ENCODE measurements at regions not wholly inside any gene's neighbourhood (a gene's known extent, or its start where the extent isn't known, plus 50 kb on each side); places are given as distances from the start of the nearest gene placed in this dataset.

DNA sequence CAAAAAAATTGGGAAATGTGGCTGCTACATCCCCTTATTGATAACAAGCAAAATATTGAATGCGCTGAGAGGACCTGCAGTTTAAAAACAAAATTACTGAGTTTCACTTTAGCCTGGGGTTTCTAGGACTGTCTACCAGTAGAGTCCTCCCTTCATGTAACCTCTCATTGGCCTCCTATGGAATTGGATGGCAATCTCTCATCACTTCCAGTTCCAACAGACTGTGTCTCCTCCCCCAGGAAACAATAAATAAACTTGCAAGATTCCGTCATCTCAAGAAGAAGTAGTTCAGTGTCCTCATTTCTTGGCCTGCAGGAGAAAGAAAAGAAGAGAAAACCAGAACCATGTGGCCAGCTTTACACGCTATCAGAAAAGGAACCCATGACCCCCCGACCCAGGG lies 123.8 kb downstream of the TLE3 start:
- no peak overlapping the region for H3K4me3 ChIP-seq (ENCODE audit: low read length)
- no peaks in the 10 kb centered on the region for H3K9me3 ChIP-seq (ENCODE audit: low read depth, low read length)
- H3K27me3 ChIP-seq (ENCODE audit: insufficient read depth, low read length): peaks cover 7% of the 10 kb centered on the region
- no peaks in the 10 kb centered on the region for H3K4me1 ChIP-seq (ENCODE audit: insufficient read depth, low read length)

DNA sequence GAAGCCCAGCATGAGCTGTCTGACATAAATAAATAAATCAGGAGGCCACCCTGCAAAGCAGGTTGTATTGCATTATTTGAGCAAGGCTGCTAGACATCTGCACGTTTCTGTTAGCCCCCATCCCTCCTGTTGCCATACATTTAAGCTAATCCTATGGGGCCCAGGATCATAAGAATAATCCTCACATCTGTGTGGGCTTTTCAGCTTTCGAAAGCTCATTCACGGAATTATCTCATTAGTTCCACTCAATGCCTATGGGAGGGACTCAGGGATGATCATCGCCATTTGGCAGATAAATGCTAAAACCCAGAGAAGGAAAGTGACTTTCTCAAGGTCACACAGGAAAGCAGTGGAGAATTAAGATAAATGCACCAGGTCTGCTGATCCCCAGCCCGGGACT lies 123.4 kb downstream of the TLE3 start:
- Histone ChIP-seq H3K9me3 (ENCODE audit: low read depth, low read length) (no peaks in the 10 kb centered on the region), H3K4me1 (ENCODE audit: insufficient read depth, low read length) (no peaks in the 10 kb centered on the region), H3K4me3 (ENCODE audit: low read length) (no peak overlapping the region), H3K27me3 (ENCODE audit: insufficient read depth, low read length) (peaks cover 7% of the 10 kb centered on the region)

DNA sequence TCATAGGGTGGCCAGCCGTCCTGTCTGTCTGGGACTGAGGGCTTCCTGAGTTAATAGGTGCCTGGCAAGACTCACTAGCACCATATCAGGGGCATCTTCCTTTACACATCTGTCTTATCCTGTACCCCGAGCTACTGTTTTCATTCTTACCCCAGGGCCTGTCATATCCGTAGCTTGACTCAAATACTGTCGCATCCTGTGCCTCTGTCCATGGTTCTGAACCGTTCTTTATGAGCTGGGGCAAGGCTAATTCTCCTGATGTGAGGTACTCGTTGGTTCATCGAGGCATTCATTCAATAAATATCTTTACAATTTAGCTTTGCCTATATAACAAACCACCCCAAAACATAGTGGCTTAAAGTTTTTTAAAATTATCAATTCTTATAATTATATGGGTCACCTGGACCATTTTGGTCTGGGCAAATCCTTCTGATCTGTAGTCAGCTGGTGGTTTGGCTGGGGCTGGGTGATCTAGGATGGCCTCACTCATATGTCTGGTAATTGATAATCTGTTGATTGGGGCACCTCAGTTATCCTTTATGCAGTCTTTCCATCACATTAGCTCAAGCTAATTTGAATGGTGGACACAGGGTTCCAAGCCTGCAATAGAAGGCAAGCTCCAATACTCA lies 121.2 kb downstream of the TLE3 start:
- H3K4me3 ChIP-seq (ENCODE audit: low read length): no peak overlapping the region
- no peaks in the 10 kb centered on the region for H3K4me1 ChIP-seq (ENCODE audit: insufficient read depth, low read length)
- H3K27me3 ChIP-seq (ENCODE audit: insufficient read depth, low read length): peaks cover 7% of the 10 kb centered on the region
- no peaks in the 10 kb centered on the region for H3K9me3 ChIP-seq (ENCODE audit: low read depth, low read length)

GRCh38 chr15:69978603-69979002 lies 119.1 kb downstream of the TLE3 start:
- peaks cover 7% of the 10 kb centered on the region for H3K27me3 ChIP-seq (ENCODE audit: insufficient read depth, low read length)
- H3K9me3 ChIP-seq (ENCODE audit: low read depth, low read length): no peaks in the 10 kb centered on the region
- H3K4me1 ChIP-seq (ENCODE audit: insufficient read depth, low read length): no peaks in the 10 kb centered on the region
- no peak overlapping the region for H3K4me3 ChIP-seq (ENCODE audit: low read length)

DNA sequence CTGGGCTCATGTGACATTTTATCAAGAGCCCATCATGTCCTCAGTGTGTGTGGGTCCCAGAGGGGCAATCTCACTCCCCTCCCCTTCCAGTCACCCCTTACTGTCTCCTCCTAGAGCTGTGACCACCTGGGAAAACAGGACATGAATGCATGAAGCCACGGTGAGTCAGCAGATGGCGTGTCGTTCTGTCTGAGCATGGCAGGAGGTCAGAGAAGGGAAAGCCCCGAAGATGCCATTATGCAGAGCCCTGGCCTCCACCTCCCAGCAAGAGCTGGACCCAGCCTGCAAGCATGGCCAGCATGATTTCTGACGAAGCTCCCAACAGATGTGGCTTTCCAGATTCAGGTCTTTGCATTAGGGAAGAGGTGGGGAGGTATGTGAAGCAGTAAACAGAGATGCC lies 118.5 kb downstream of the TLE3 start:
- Histone ChIP-seq H3K27me3 (ENCODE audit: insufficient read depth, low read length) (peaks cover 7% of the 10 kb centered on the region), H3K4me1 (ENCODE audit: insufficient read depth, low read length) (no peaks in the 10 kb centered on the region), H3K4me3 (ENCODE audit: low read length) (no peak overlapping the region), H3K9me3 (ENCODE audit: low read depth, low read length) (no peaks in the 10 kb centered on the region)

DNA sequence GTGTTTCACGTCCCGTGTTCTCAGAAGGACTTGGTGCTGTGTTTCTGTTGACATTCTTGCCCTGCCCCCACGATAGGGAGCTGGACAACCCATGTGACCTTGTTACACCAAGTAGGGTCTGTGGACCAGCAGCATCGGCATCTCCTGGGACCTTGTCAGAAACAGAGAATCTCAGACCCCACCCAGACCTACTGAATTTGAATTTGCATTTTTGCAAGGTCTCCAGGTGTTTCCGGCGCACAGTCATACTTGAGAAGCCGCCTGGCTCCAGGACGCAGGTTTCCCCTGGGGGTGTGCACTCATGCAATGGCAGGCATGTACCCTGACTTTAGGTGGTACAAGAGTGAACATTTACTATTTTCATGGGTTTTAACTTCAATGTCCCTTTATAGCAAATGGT lies 117.9 kb downstream of the TLE3 start:
- H3K4me3 ChIP-seq (ENCODE audit: low read length): no peak overlapping the region
- no peaks in the 10 kb centered on the region for H3K4me1 ChIP-seq (ENCODE audit: insufficient read depth, low read length)
- no peaks in the 10 kb centered on the region for H3K9me3 ChIP-seq (ENCODE audit: low read depth, low read length)
- H3K27me3 ChIP-seq (ENCODE audit: insufficient read depth, low read length): peaks cover 7% of the 10 kb centered on the region

DNA sequence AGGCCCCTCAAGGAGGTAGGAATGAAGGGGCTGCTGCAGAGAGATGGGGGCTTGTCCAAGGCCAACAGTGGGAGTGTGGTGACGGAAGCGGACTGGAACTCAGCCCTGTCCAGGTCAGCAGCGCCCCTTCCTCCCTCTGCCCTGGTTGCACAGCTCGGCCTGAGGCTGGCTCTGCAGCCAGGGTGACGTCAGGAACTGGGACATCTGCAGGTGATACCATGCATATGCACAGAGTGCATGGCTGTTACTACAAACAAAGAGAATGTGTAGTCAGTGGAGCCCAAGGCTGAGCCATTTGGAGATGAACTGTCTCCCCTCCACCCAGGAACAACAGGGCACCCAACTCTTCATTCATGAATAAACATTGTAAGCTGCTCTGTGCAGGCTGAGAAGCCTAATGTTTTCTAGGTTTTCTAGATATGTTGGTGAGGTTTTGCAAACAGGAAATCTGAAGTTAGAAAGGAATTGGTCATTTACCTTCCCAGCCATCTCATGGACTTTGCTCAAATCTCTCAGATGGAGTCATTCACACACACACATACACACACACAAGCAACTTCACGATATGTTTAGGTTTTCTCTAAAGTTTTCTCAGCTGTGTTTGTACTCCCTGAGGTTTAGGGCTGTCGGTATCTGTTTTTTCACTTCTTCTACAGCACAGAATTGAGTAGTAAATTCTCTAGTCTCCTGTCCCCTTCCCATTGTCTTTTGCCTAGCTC lies 117.2 kb downstream of the TLE3 start:
- H3K4me1 ChIP-seq (ENCODE audit: insufficient read depth, low read length): no peaks in the 10 kb centered on the region
- H3K27me3 ChIP-seq (ENCODE audit: insufficient read depth, low read length): peaks cover 6% of the 10 kb centered on the region
- H3K4me3 ChIP-seq (ENCODE audit: low read length): no peak overlapping the region
- no peaks in the 10 kb centered on the region for H3K9me3 ChIP-seq (ENCODE audit: low read depth, low read length)

- H3K9me3 ChIP-seq (ENCODE audit: low read depth, low read length): no peaks in the 10 kb centered on the region
- no peak overlapping the region for H3K4me3 ChIP-seq (ENCODE audit: low read length)
- H3K27me3 ChIP-seq (ENCODE audit: insufficient read depth, low read length): no peaks in the 10 kb centered on the region
- no peaks in the 10 kb centered on the region for H3K4me1 ChIP-seq (ENCODE audit: insufficient read depth, low read length)
These were observed 115.7 kb downstream of the TLE3 start for GRCh38 chr15:69982037-69982436.

DNA sequence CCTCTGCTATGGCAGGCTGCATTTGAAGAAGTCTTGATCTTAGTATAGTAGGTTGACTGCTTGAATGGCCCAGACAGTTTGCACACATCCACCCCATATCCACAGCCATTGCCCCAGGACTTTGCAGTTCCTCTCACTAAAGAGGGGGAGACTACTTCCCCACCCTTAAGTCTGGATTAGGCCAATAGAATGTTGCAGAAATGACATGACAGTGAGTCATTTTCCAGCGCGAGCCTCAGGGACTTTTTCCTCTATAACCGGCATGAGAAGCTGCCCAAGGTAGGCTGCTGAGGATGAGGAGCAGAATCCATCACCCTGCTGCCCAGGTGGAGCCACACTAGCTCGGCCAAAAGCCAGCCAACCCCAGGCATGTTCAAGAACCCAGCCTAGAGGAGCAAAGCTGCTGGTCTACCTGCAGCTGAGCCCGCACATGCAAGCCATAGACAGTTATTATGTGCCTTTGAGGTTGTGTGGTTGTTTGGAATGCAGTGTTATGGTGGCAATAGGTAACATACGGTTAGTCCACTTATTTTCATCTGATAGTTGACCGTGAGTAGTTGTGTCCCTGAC lies 113.9 kb downstream of the TLE3 start:
- Histone ChIP-seq H3K27me3 (ENCODE audit: insufficient read depth, low read length) (no peaks in the 10 kb centered on the region), H3K4me1 (ENCODE audit: insufficient read depth, low read length) (no peaks in the 10 kb centered on the region), H3K4me3 (ENCODE audit: low read length) (no peak overlapping the region), H3K9me3 (ENCODE audit: low read depth, low read length) (no peaks in the 10 kb centered on the region)

DNA sequence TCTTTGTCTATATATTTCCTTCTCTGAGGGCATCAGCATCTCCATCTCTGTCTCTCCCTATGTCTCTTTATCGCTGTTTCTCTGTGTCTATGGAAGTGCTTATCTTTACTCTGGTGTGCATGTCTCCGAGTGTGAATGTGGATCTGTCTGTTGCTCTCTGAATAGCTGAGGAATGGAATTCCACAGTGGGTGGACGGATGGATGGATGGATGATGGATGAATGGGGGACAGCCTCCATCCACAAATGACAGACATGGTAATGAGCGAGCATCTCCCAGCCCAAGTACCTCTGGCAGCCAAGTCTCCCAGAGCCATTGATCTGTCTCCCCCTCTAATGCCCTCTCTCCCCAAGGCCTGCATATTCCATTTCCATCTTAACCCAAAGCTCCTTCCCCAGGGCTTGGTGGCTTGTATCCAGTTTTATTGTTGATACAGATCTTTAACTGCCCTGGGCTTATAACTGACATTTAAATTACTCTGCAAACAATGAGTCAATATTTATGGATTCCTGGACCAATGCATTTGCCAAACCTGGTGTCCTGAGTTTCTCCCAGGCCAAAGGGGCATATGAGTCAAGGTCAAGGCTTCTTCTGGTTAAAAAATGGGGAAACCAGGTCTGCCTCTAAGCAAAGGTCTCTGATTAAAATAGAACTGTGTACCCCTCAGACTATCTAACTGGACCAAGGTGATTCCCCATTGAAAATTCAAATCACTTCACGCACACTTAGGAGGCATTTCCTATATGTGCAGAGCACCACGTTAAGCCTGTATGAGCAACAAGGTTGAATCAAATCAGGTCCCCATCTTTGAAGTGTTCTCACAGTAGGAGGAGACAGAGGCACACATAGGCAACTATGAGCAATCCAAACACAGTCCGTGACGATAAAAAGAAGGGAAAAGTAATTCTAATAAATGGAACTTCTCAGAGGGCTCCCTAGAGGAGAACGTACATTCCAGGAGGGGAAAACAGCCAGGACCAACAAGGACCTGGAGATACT lies 109.9 kb downstream of the TLE3 start:
- Histone ChIP-seq H3K27me3 (ENCODE audit: insufficient read depth, low read length) (no peaks in the 10 kb centered on the region), H3K9me3 (ENCODE audit: low read depth, low read length) (no peaks in the 10 kb centered on the region), H3K4me3 (ENCODE audit: low read length) (no peak overlapping the region), H3K4me1 (ENCODE audit: insufficient read depth, low read length) (no peaks in the 10 kb centered on the region)

- H3K4me1 ChIP-seq (ENCODE audit: insufficient read depth, low read length): no peaks in the 10 kb centered on the region
- H3K27me3 ChIP-seq (ENCODE audit: insufficient read depth, low read length): no peaks in the 10 kb centered on the region
- H3K9me3 ChIP-seq (ENCODE audit: low read depth, low read length): no peaks in the 10 kb centered on the region
- no peak overlapping the region for H3K4me3 ChIP-seq (ENCODE audit: low read length)
These were observed 109.0 kb downstream of the TLE3 start for GRCh38 chr15:69988541-69989225.

GRCh38 chr15:69990566-69991421 lies 106.9 kb downstream of the TLE3 start:
- no peaks in the 10 kb centered on the region for H3K9me3 ChIP-seq (ENCODE audit: low read depth, low read length)
- H3K4me3 ChIP-seq (ENCODE audit: low read length): no peak overlapping the region
- no peaks in the 10 kb centered on the region for H3K4me1 ChIP-seq (ENCODE audit: insufficient read depth, low read length)
- no peaks in the 10 kb centered on the region for H3K27me3 ChIP-seq (ENCODE audit: insufficient read depth, low read length)

GRCh38 chr15:69991551-69991980 lies 106.2 kb downstream of the TLE3 start:
- H3K9me3 ChIP-seq (ENCODE audit: low read depth, low read length): no peaks in the 10 kb centered on the region
- no peaks in the 10 kb centered on the region for H3K4me1 ChIP-seq (ENCODE audit: insufficient read depth, low read length)

DNA sequence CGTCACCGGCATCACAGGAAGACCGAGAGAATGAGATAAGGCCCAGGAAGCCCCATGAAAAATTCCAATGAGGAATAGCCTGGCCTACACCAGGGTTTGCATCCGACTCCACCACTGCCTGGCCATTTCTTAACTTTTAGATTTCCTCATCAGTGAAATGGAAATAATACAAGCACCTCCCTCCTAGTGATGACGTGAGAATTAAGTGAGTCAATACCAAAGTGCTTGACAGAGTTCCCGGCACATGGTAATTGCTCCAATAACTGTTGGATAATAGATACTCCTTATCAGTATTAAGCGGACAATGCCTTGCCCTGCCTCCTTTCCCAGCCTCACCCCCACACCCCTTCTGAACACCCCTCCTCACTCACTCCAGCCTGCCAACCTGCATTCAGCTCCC lies 105.4 kb downstream of the TLE3 start:
- Histone ChIP-seq H3K27me3 (ENCODE audit: insufficient read depth, low read length) (no peaks in the 10 kb centered on the region), H3K4me1 (ENCODE audit: insufficient read depth, low read length) (no peaks in the 10 kb centered on the region), H3K9me3 (ENCODE audit: low read depth, low read length) (no peaks in the 10 kb centered on the region), H3K4me3 (ENCODE audit: low read length) (no peak overlapping the region)

More at GRCh38 chr15:69991551-69991980, 106.2 kb downstream of the TLE3 start:
- Histone ChIP-seq H3K4me3 (ENCODE audit: low read length) (no peak overlapping the region), H3K27me3 (ENCODE audit: insufficient read depth, low read length) (no peaks in the 10 kb centered on the region)
